GM19239 (cell line): ENCODE measurements at regions not wholly inside any gene's neighbourhood (a gene's known extent, or its start where the extent isn't known, plus 50 kb on each side); places are given as distances from the start of the nearest gene placed in this dataset.
"Not testable (repeated sequence)": the region's sequence is repeated elsewhere in the genome, so short reads cannot be mapped to it uniquely, and the experiment has no call there.

Source experiments
- DNase-seq: peaks from one replicate; pipeline ENCODE4 v3.0.0; 2011; ENCODE audit warnings: low spot score; ENCODE audit not compliant: insufficient read length
- FAIRE-seq: peaks from 2 replicates; lab custom pipeline; 2011; peaks lifted over from hg19 to GRCh38; lab: Jason Lieb, UNC

GRCh38 chr11:23314162-23314561 lies 453.9 kb upstream of the CCDC179 start:
- FAIRE-seq (no peak), DNase-seq (no peak)

GRCh38 chr11:23315286-23315685 lies 455.0 kb upstream of the CCDC179 start:
- FAIRE-seq, result no peak
- no peak for DNase-seq

- no peak for DNase-seq
- no peak for FAIRE-seq
Measured at GRCh38 chr11:23317816-23318215, 457.5 kb upstream of the CCDC179 start.

- DNase-seq (no peak), FAIRE-seq (no peak)
Measured at GRCh38 chr11:23318670-23319069, 458.4 kb upstream of the CCDC179 start.

- FAIRE-seq (no peak), DNase-seq (no peak)
Measured at GRCh38 chr11:23320131-23320530, 459.9 kb upstream of the CCDC179 start.

GRCh38 chr11:23335586-23335985 lies 475.3 kb upstream of the CCDC179 start:
- DNase-seq, FAIRE-seq: not testable (repeated sequence)

GRCh38 chr11:23336961-23337360 lies 476.7 kb upstream of the CCDC179 start:
- FAIRE-seq (no peak), DNase-seq (no peak)

- DNase-seq (no peak), FAIRE-seq (no peak)
Measured at GRCh38 chr11:23353611-23354010, 493.3 kb upstream of the CCDC179 start.

GRCh38 chr11:23359297-23359696 lies 499.0 kb upstream of the CCDC179 start:
- FAIRE-seq, result no peak
- DNase-seq, result no peak

GRCh38 chr11:23364076-23364475 lies 503.8 kb upstream of the CCDC179 start:
- DNase-seq, result no peak
- no peak for FAIRE-seq

- DNase-seq (no peak), FAIRE-seq (no peak)
Measured at GRCh38 chr11:23370580-23371275, 510.5 kb upstream of the CCDC179 start.

- DNase-seq, result no peak
- FAIRE-seq, result no peak
Measured at GRCh38 chr11:23377909-23378308, 517.6 kb upstream of the CCDC179 start.

- DNase-seq (no peak), FAIRE-seq (no peak)
Measured at GRCh38 chr11:23391031-23391430, 530.8 kb upstream of the CCDC179 start.

GRCh38 chr11:23398052-23398451 lies 537.8 kb upstream of the CCDC179 start:
- FAIRE-seq, result no peak
- no peak for DNase-seq

- DNase-seq (no peak), FAIRE-seq (no peak)
Measured at GRCh38 chr11:23399995-23400394, 539.7 kb upstream of the CCDC179 start.

GRCh38 chr11:23403210-23404185 lies 543.2 kb upstream of the CCDC179 start:
- FAIRE-seq (no peak), DNase-seq (no peak)

GRCh38 chr11:23404225-23405160 lies 544.2 kb upstream of the CCDC179 start:
- FAIRE-seq (no peak), DNase-seq (no peak)

- DNase-seq (no peak), FAIRE-seq (no peak)
Measured at GRCh38 chr11:23405350-23405937, 545.2 kb upstream of the CCDC179 start.

GRCh38 chr11:23406131-23406819 lies 546.0 kb upstream of the CCDC179 start:
- DNase-seq (no peak), FAIRE-seq (no peak)
